ENCODE measurements at regions not wholly inside any gene's neighbourhood (a gene's known extent, or its start where the extent isn't known, plus 50 kb on each side); places are given as distances from the start of the nearest gene placed in this dataset.

DNA sequence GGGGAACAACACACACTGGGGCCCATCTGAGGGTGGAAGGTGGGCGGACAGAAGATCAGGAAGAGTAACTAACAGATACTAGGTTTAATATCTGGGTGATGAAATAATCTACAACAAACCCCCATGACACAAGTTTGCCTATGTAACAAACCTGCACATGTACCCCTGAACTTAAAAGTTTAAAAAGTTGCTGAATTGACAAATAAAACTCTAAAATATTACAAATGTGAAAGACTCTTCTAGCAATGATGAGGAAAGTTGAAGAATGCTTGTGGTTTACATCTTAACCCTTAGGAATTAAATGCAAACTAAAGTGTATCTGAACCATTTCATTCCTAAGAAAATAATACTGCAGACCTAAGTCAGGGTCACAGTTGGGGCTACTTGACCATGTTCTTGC is 525.6 kb upstream of the CAMK1G start:
- DNase-seq (ENCODE audit: low spot score): no peak
- Histone ChIP-seq H3K27ac (no peak overlapping the region), H3K4me3 (no peak overlapping the region)
- TF ChIP-seq CTCF (IDR thresholded peaks at IDR 0.05): no peak

DNA sequence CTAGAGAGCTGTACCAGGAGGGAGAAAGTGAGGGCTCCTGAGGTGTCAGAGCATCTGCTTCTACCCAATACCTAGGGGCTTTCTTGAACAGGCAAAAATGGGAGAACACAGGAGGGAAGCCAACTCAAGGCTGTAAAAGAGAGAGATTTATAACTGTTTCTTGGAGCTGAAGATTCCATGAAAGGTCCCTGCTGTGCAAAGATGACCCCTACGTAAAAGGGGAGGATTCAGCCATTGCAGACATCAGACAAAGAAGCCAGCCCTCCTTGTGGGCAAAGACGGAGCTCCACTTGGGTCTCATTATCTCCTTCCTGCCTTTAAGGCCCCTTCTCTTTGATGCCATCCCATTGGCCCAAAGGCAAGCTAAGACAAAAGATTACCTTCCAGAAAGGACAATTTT is 524.1 kb upstream of the CAMK1G start:
- DNase-seq (ENCODE audit: low spot score): no peak
- H3K27ac ChIP-seq: no peak overlapping the region

GRCh38 chr1:209059981-209060380 is 523.5 kb upstream of the CAMK1G start:
- DNase-seq (ENCODE audit: low spot score): no peak
- Histone ChIP-seq H3K4me3 (no peak overlapping the region), H3K27ac (no peak overlapping the region)
- TF ChIP-seq CTCF (IDR thresholded peaks at IDR 0.05): no peak

More for the DNA sequence above, 524.1 kb upstream of the CAMK1G start:
- H3K4me3 ChIP-seq: no peak overlapping the region
- TF ChIP-seq CTCF (IDR thresholded peaks at IDR 0.05): no peak

- no peak overlapping the region for H3K27ac ChIP-seq
- DNase-seq (ENCODE audit: low spot score): no peak
- no peak overlapping the region for H3K4me3 ChIP-seq
- TF ChIP-seq CTCF (IDR thresholded peaks at IDR 0.05): no peak
These were observed 521.4 kb upstream of the CAMK1G start for GRCh38 chr1:209062081-209062620.

GRCh38 chr1:209062863-209063262 is 520.7 kb upstream of the CAMK1G start:
- no peak for TF ChIP-seq CTCF (IDR thresholded peaks at IDR 0.05)
- H3K27ac ChIP-seq: no peak overlapping the region
- no peak for DNase-seq (ENCODE audit: low spot score)
- H3K4me3 ChIP-seq: no peak overlapping the region

- Histone ChIP-seq H3K4me3 (no peak overlapping the region), H3K27ac (no peak overlapping the region)
- TF ChIP-seq CTCF (IDR thresholded peaks at IDR 0.05): no peak
- DNase-seq (ENCODE audit: low spot score): no peak
These were observed 519.5 kb upstream of the CAMK1G start for GRCh38 chr1:209063767-209064659.
